GM21825 (cell line): ENCODE measurements at regions not wholly inside any gene's neighbourhood (a gene's known extent, or its start where the extent isn't known, plus 50 kb on each side); places are given as distances from the start of the nearest gene placed in this dataset.
"Not testable (repeated sequence)": the region's sequence is repeated elsewhere in the genome, so short reads cannot be mapped to it uniquely, and the experiment has no call there.

Experiments
- ATAC-seq: cut with Tn5 transposase; IDR thresholded peaks from one replicate; pipeline ENCODE4 v1.9.1; 2021; ENCODE audit warnings: mild to moderate bottlenecking, moderate library complexity; ENCODE audit not compliant: unreplicated experiment

- no peak for ATAC-seq
Observed at GRCh38 chr7:114293289-114294012, 121.2 kb upstream of the FOXP2 start.

DNA sequence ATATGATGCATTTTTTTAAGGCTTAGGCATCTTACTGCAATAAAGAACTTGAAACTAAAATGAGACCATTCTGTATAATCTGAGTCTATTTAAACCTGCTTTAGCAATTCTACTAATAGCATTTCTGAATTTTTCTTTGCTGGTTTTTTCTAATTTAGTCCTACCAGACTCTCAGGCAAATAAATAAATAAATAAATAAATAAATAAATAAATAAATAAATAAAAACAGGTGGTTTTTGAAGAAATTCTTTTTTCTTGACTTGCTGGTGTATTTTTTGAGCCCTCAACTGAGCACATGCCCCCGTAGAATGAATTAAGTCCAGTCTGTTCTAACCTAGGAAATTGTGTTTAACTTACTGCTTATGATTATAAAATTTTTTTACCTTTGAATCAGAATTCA is 134.7 kb upstream of the FOXP2 start:
- ATAC-seq, result no peak

GRCh38 chr7:114273218-114273617 is 141.4 kb upstream of the FOXP2 start:
- ATAC-seq, result no peak

- no peak for ATAC-seq
Observed at GRCh38 chr7:114269714-114270113, 144.9 kb upstream of the FOXP2 start.

DNA sequence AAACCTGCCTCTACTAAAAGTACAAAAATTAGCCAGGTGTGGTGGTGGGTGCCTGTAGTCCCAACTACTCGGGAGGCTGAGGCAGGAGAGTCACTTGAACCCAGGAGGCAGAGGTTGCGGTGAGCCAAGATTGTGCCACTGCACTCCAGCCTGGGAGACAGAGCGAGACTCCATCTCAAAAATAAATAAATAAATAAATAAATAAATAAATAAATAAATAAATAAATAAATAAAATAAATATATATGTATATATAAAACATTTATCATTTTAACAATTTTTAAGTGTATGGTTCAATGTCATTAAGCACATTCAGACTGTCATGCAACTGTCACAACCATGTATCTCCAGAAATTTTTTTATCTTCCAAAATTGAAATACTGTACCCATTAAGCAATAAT is 147.1 kb upstream of the FOXP2 start:
- not testable (repeated sequence) for ATAC-seq

DNA sequence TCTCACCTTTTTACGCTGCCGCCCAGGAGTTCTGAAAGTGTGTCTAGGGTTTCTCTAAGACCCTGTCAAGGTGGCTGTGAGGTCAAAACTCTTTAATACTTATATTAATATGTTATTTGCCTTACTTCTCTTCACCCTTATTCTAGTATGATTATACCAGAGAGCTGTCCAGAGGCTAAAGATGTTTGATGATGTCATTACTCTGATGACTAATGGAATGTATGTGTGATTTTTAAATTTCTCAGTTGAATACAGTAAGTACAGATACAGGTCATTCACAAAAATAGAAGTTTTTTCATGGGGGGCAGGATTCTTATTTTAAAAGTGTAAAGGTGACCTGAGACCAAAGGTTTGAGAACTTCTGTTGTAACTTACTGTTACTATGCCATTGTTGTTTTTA is 150.6 kb upstream of the FOXP2 start:
- no peak for ATAC-seq

DNA sequence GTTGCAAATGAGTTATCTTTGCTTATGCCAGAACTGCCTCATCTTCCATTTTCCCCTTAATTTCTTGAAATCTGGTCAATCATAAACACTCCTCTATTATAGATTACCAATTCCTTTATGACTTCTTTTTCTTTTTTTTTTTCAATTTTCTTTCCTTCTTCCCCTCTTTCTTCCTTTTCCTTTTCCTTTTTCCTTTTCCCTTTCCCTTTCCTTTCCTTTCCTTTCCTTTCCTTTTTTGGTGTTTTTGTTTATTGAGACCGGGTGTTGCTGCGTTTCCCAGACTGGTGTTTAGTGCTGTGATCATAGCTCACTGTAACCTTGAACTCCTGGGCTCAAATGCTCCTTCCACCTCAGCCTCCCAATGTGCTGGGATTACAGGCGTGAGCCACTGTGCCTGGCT is 151.4 kb upstream of the FOXP2 start:
- ATAC-seq, result no peak

DNA sequence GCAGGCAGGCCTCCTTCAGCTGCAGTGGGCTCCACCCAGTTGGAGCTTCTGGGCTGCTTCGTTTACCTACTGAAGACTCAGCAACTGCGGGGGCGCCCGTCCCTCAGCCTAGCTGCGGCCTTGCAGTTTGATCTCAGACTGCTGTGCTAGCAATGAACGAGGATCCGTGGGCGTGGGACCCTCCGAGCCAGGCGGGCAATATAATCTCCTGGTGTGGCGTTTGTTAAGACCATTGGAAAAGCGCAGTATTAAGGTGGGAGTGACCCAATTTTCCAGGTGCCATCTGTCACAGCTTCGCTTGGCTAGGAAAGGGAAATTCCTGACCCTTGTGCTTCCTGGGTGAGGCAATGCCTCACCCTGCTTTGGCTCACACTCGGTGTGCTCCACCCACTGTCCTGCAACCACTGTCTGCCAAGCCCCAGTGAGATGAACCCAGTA is 159.2 kb upstream of the FOXP2 start:
- ATAC-seq, result no peak

DNA sequence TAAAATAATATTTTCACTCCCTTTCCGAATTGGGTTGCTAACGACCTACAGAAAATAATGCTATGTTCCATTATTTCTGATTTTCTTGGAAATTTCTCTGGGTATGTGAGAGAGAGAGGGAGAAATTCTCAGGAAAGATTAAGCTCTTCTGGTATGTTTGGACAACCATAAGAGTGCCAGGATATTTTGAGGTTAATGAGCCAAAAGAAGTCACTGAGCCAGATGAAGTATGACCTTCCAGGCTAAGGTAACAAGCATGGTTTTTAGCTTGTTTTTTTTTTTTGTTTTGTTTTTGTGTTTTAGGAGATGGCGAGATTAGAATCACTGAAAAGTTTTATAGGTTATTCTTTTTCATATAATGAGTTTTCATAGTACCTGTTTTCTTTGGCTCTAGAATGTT is 171.0 kb upstream of the FOXP2 start:
- ATAC-seq, result no peak

GRCh38 chr7:114242992-114243507 is 171.6 kb upstream of the FOXP2 start:
- no peak for ATAC-seq

DNA sequence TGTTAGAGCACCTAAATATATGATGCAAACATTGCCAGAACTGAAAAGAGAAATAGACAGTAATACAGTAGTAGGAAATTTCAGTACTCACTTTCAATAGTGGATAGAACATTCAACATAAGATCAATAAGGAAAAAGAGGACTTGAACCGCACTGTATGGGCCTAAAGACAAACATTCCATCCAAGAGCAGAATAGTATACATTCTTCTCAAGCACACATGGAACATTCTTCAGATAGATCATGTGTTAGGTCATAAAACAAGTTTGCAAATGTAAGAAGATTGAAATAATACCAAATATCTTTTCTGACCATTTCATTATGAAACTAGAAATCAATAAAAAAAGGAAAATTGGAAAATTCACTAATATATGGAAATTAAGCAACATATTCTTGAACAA is 185.4 kb upstream of the FOXP2 start:
- no peak for ATAC-seq

DNA sequence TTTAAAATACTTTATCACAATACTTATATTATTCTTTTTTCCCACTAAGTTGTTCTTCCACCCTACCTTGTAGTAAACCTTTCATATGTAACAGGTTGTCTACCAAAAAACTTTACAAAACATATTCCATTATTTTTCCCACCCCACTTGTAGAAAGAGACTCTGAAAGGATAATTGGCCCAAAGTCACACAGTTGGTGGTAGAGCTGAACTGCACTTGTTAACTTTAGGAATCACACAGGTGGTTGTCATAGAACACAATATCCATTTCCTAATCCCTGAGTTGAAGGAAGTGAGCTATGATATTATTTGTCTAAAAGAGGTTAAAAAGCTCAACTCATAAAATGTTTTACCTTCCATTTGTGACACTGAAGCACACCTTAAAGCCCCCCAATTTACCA is 188.8 kb upstream of the FOXP2 start:
- ATAC-seq, result no peak

- no peak for ATAC-seq
Observed at GRCh38 chr7:114218283-114218682, 196.3 kb upstream of the FOXP2 start.

- ATAC-seq, result no peak
Observed at GRCh38 chr7:114217026-114217806, 197.4 kb upstream of the FOXP2 start.

DNA sequence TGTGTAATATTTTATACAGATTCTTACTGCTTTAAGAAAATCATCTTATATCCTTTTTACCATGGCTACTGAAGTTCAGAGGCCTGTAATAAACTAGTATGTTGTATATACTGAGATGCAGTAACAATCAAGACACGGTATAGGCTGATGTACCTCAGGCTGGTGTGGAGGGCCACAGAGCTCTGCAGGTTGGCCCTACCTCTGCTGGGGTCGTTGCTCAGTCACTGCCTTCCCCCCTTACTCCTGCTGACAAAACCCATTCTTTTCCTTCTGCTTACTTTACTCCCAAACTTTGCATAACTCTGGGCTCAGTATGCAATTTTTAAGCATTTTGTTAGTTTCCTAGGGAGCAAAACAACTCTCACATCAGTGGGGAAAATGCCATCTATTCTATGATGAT is 200.1 kb upstream of the FOXP2 start:
- ATAC-seq, result no peak

GRCh38 chr7:114212721-114213429 is 201.7 kb upstream of the FOXP2 start:
- ATAC-seq, result no peak

- ATAC-seq, result no peak
Observed at GRCh38 chr7:114209968-114210367, 204.6 kb upstream of the FOXP2 start.

GRCh38 chr7:114206688-114207087 is 207.9 kb upstream of the FOXP2 start:
- no peak for ATAC-seq

- ATAC-seq, result no peak
Observed at GRCh38 chr7:114196517-114196916, 218.1 kb upstream of the FOXP2 start.

- no peak for ATAC-seq
Observed at GRCh38 chr7:114190387-114190786, 224.2 kb upstream of the FOXP2 start.

DNA sequence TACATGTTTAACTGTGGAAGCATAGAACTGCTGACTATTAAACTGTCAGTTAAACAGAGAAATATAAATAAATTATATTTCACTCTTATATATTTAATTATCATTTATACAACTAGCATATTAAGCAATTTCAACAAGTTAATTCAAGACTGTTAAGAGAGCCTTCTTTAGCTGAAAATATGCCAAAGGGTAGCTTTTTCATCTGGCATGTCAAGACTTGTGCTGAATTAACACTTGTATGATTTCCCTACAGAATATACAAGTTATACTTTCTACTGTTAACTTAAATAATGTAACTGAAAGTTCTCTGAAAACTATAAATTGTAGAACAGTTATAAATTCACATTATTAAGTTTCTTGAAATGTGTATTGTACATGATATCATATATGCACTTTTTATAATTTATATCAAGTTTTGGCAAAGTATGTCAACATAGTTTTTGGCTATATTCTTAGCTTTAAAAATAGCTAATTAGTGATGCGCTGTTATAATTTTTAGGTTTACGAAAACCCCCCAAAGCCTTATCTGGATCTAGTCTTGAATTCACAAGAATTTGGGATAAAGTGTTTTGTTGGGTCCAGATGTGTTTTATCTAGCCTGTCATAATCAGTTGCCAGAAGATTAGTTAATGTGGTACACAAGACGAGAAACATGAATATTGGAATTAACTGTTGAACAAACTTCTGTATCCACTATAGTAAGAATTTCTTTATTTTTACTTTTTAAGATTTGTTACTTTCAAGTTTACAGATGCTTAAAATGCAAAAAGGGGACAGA is 231.1 kb upstream of the FOXP2 start:
- no peak for ATAC-seq
